Ovary (tissue), 3 donors: ENCODE measurements at regions not wholly inside any gene's neighbourhood (a gene's known extent, or its start where the extent isn't known, plus 50 kb on each side); places are given as distances from the start of the nearest gene placed in this dataset.

Experiments
- EP300 ChIP-seq: sonication (generic); formaldehyde crosslinking; IDR thresholded peaks from one replicate; pipeline ENCODE4 v1.6.1; 2017; ENCODE audit warnings: antibody characterized with exemption
- POLR2A ChIP-seq: fragments of 450-650 bp; IDR thresholded peaks from one replicate; pipeline ENCODE4 v1.6.1; 2017; ENCODE audit warnings: antibody characterized with exemption, mild to moderate bottlenecking, moderate library complexity
- TF ChIP-seq, protein P1 (sequence below), 3 donors: fragments of 450-650 bp in 2 of 3; fragments of 200-600 bp in 1 of 3; IDR thresholded peaks; one replicate each; pipeline versions ENCODE4 v1.5.1 to v1.8.0; 2016 to 2022; ENCODE audit warnings: antibody characterized with exemption in 3 of 3, mild to moderate bottlenecking in 1 of 3
- donor health status: DM: no; HTN: no; CAD: no.

DNA sequence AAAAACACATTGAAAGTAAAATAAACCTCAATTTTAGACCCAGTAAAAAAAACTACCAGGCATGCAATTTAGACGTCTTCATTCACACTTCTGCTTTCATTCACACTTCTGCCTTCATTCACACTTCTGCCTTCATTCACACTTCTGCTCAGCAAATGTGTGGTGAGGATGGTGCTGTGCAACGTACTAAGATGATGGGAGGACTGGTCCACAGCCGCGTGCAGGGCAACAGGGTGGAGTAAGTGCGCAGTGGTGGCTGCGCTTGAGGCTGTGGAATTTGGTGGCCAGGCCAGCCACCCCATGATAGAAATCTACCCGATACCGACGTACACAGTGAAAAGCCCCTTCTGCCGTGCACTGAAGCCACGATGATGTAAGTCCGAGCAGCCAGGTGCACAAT, 114.3 kb upstream of the CD93 start:
- TF ChIP-seq, protein P1, sequence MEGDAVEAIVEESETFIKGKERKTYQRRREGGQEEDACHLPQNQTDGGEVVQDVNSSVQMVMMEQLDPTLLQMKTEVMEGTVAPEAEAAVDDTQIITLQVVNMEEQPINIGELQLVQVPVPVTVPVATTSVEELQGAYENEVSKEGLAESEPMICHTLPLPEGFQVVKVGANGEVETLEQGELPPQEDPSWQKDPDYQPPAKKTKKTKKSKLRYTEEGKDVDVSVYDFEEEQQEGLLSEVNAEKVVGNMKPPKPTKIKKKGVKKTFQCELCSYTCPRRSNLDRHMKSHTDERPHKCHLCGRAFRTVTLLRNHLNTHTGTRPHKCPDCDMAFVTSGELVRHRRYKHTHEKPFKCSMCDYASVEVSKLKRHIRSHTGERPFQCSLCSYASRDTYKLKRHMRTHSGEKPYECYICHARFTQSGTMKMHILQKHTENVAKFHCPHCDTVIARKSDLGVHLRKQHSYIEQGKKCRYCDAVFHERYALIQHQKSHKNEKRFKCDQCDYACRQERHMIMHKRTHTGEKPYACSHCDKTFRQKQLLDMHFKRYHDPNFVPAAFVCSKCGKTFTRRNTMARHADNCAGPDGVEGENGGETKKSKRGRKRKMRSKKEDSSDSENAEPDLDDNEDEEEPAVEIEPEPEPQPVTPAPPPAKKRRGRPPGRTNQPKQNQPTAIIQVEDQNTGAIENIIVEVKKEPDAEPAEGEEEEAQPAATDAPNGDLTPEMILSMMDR (IDR thresholded peaks at IDR 0.05) = no peak
- no peak for TF ChIP-seq POLR2A
- no peak for TF ChIP-seq EP300
